Activated CD8-positive, alpha-beta memory T cell treated with anti-CD3 and anti-CD28 coated beads, Interleukin-2, amount 50 U/mL, for 1 hour (primary cell): ENCODE measurements at regions not wholly inside any gene's neighbourhood (a gene's known extent, or its start where the extent isn't known, plus 50 kb on each side); places are given as distances from the start of the nearest gene placed in this dataset.

Source experiments
- DNase-seq: peaks from one replicate; pipeline ENCODE4 v3.0.0-alpha.2; 2020; ENCODE audit errors: extremely low read depth

DNA sequence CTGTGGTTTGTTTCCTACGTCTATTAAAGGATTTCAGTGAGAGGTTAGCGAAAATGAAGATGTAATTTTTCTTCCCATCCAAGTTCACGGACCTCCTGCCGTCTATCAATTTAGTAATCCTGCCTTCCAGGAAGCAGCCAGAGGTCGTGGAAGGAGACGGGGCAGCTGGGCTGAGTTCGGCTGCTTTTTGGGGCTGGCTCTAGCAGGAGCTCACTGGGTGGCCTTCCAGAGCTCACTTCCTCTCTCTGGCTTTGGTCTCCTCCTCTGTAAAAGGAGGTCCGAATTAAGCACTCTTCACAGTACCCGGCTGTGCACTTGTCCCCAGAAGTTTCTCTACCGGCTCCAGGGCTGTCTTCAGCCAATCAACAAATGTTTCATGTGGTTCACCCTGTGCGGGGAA lies 295.4 kb downstream of the BCOR start:
- DNase-seq: no peak

DNA sequence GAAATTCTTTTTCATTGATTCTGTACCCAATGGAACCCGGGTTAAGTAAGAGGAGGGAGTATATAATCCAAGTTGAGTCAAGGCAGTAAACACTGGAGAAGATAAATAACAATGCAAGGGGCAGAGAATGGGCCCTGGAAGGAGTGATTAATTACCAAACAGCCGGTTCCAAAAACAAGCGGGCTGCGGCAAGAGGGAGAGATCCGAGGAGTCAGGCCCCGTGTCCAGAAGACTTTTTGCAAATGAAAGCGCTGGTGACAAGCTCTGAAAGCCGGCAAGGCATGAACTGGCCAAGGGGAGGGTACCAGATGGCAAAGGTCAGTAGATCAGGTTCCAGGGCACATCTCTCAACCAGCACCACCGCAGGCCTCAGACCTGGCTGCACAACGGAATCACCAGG lies 294.9 kb downstream of the BCOR start:
- DNase-seq: no peak

DNA sequence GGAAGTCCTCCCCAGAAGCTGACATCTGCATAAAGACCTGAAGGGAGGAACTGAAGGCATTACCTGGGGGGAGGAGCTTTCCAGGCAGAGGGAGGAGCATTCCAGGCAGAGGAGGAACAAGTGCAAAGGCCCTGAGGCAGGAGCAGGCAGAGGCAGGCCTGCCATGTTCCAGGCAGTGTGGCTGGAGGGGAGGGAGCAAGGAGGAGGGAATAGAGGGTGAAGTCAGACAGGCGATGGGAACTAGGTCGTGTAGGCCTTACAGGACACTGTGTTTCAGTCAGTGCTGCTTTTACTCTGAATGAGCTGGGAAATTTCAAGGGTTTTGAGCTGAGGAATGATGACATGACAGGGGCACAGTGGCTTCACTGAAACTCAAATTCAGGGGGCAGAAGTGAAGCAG lies 292.7 kb downstream of the BCOR start:
- DNase-seq: no peak

DNA sequence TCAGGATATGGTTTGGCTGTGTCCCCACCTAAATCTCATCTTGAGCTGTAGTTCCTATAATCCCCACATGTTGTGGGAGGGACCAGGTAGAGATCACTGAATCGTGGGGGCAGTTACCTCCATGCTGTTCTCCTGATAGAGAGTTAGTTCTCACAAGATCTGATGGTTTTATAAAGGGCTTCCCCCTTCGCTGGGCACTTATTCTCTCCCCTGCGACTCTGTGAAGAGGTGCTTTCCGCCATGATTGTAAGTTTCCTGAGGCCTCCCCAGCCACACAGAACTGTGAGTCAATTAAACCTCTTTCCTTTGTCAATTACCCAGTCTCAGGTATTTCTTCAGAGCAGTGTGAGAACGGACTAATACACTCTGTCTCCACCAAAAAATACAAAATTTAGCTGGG lies 291.9 kb downstream of the BCOR start:
- no peak for DNase-seq

DNA sequence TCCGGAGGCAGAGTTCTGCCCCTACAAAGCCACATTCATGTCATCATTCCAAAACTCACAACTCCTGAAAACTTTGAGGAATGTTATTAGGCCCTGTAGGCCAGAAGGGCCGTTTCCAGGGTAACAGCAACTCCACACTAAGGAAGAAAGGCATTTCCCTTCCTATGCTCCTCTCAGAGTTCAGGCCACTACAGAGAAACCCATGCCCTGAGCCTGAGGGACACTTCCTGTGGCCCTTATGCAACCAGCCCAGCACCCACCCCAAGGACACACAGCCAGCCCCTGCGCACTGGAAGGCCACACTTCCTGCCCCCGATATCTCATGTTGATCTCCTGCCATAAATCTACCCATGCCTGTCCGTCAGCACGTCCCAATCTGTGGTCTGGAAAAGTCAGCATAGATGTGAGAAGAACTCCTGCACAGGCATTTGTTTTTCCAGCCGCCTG lies 289.3 kb downstream of the BCOR start:
- DNase-seq: no peak

DNA sequence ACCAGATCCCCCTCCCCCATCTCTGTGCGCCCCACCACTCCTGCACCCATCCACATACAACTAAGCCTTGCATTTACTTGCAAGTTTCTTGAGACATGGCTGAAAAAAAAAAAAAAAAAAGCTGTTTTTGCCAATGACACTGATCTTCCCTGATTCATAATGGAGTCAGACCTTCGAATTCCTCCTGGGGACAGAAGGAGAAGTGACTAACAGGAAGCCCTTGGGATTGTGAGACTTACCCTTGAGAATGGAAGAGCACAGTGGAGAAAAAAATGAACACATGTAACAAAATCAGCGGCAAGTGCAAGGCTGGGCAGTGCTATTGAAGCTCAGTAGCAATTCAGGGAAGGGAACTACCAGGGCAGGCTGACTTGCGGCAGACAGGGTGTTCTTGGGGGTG lies 288.4 kb downstream of the BCOR start:
- DNase-seq: no peak

DNA sequence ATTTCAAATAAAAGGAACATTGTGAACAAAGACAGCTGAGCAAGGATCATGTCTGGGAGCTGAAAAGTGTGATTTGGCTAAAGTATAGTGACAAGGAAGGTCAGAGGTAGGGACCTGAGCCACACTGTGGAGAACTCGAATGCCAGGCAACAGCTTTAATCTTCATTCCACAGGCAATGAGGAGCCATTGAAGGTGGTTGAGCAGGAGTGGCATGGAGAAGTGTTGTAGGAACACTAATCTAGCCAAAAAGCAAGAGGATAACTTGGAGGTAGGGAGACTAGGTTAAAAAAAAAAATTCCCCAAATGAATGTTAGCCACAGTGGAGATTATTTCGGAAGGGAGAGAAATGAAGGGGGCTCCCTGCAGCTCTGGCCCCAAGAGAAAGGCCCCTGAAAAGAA lies 286.9 kb downstream of the BCOR start:
- DNase-seq: no peak

DNA sequence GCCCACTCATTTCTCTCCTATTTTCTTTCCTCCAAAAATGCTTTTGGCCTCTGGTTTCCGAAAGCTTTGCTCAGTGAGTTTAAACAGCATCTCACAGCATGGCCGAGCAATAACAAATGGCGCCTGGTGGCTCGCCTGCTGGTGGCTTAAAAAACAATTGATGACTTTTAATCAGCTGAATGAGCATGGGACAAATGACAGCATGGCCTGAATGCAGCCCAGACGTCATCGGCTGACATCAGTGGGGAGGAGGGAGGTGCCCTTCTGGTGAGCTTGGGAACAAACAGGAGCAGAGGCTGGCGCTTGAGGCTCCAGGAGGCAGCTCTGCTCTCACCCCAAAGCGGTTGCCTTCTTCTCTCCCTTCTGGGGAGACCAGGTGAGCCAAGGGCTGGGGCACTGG lies 286.4 kb downstream of the BCOR start:
- DNase-seq: no peak

DNA sequence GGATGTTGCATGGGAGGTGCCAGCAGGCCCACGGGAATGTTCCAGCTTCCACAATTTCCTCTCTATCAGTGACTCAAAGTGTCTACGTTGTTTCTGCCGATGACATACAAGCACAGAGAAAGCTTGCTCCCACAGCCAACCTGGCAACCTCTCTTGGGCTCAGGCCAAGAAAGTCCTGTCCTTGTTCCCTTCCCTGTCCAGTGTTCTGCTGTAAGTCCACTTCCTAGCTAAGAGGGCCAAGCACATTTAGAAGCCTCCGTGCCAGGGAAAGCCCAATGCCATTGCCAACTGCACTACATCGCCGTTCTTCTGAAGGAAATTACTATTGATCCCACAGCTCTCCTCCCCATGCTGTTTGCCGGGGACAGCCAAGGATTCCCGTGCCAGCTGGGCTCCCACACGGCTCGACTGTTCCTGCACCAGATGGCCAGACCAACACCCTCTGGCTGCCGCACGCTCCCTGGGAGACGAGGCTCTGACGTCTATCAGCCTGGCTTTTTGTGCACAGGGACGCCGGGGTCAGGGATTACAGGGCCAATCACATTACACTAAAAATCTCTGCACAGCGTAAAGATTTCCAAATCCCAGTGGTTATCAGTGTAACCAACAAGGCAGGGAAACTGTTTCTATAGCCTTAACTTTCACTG lies 284.0 kb downstream of the BCOR start:
- no peak for DNase-seq

DNA sequence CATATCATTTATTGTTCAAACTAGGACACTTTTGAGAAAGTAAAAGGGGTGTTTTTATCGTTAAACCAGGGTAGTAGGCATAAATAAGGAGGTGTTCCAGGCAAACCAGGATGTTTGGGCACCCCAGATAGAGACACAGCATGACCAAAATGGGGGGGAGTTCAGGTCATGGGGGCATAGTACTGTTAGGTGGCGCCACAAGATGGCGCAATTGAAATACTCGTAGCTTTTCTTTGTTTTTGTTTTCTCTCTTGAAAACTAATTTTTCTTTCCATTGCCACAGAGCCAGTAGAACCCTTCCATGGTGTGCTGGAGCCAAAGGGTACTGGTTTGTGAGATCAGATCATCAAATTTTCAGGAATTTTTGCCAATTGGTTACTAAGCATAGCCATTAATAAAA lies 283.4 kb downstream of the BCOR start:
- DNase-seq: peak; percentile 7

DNA sequence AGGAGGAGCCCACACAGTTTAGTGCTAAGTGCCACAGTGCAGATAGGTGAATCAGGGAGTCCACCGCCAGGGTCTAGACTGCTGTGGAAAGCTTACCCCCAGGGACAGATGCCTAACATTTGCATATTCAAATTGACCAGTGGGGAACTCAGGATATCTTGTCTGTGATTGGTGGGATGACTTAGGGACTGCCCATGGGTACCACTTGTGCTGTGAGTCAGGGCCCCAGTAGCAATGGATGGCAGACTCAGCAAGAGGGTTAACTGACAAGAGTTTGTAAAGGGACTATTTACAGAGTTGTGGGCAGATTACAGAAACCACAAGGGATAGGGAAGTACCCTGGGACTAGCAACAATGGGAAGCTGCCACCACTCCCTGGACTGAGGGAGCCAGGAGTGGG lies 282.1 kb downstream of the BCOR start:
- no peak for DNase-seq

DNA sequence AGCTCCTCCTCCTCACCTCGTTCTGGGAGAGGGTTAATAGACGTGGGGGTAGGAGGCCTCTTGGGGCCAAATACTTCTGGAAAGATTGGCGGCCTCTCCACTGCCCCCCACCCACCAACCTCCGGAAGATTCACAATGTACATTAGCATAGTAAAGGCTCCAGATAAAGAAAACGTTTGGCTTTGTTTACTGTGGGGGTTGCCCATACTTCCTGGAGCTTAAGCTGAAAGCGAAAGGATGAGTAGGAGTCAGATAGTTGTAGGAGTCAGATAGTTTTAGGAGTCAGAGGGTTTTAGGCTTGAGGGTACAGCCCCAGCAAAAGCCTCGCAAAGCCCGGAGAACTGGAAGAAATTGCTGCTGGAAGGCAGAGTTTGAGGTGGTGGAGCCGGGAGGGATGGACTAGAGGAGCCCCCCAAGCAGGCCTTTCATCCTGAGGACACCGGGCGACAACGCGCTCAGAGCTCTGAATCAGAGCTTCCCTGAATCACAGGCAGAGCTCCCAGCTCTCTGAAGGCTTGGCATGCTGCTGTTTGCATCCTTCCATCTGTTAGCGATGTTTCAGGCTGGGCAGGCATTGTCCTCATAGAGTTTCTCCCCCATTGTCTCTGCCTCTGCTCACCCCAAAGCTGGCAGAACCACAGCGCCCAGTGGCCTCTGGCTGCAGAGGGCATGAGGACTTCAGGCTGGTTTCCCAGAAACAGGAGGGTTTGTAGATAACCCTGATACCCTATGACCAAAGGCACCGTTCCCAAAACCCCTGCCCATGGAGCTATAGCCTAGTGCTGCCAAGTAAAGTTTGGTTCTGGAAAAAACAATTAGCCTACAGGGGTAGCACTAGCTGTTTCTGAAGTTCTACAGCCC lies 280.7 kb downstream of the BCOR start:
- DNase-seq: no peak

DNA sequence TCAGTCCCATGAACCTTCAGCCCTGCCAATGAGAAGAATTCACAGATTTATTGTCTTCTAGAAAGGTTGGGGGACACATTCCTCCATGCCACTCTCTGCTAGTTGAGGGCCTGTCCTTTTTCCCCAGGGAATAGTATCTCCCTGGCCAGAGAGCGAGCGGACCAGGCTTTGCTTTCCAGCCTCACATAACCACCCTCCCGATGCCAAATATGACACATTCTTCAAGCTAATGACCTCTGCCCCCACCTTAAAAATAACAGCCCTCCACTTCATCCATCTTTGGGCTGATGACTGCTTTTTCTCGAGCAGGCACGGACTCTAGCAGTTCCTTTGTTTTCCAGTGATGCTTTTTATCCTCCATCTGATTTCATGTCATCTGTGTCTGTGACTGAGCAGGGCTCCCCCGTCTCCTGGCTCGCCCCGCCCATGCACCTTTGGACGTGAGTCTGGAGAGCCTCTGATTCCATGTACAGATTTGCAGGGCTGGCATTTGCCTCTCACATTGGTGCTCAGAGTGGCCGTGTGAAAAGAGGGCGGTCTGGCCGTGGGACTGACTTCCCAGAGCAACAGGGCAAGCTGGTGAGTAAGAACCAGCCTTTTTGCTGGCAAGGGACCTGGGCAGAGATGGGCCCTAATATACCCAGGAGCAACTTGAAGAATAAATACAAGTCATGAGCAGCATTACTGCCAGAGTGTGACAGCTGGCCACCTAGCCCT lies 279.8 kb downstream of the BCOR start:
- DNase-seq: no peak

DNA sequence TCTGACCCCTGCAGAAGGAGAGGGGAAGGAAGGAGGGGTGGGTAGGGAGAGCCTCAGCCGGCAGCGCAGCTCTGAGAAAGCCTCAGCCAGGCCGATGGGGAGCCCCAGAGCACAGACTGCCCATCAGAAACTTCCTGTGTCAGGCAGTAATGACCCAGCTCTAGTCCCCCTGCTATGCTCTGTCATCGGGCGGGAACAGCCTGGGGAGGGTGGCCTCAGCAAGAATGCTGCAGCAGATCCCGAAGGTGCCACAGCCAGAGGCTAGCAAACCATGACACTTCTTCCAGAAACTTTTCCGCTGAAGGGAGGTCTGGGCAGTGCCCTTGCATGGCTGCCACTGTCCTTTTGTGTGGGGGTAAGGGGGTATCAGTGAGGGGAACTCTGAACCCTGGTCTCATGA lies 279.0 kb downstream of the BCOR start:
- DNase-seq: no peak

DNA sequence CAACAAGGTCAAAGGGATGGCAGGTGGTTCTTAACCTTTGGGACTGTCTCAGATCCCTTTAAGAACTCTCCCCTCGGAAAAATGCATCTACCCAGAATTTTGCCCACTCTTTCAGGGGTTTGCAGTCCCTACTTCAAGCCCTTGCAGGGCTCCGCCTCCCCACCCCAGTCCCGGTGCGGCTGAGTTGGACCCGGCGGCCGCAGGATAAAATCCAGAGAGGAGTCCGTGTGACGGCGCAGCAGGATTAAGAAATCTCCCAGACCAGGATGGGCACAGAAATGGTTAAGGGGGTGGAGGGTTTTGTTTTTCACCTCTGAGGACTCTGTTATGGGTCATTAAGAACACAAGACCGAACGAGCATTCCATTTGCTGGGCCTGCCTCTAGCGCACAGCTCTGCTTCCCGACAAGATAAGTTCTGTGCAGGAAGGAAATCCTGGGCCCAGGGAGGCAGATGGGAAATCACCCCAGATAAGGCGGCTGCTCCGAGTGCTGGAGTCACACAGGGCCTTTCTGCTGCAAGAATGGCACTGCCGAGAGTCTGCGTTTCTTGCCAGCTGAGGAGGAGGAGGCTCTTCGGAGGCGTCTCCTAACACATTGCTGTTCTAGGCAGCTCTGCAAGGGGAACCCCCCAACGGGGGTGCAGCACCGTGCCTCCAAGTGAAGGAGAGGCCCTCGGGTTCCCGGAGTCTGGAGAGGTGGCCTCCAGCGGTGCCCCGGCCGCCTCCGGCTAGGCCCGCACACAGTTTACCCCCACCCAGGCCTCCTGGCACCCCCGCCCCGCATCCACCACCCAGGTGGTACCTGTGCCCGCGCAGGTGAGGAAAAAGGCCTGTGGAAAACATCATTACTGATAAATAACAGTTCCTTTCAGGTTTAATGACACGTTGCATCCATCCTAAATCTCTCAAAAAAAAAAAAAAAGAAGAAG lies 277.6 kb downstream of the BCOR start:
- no peak for DNase-seq

DNA sequence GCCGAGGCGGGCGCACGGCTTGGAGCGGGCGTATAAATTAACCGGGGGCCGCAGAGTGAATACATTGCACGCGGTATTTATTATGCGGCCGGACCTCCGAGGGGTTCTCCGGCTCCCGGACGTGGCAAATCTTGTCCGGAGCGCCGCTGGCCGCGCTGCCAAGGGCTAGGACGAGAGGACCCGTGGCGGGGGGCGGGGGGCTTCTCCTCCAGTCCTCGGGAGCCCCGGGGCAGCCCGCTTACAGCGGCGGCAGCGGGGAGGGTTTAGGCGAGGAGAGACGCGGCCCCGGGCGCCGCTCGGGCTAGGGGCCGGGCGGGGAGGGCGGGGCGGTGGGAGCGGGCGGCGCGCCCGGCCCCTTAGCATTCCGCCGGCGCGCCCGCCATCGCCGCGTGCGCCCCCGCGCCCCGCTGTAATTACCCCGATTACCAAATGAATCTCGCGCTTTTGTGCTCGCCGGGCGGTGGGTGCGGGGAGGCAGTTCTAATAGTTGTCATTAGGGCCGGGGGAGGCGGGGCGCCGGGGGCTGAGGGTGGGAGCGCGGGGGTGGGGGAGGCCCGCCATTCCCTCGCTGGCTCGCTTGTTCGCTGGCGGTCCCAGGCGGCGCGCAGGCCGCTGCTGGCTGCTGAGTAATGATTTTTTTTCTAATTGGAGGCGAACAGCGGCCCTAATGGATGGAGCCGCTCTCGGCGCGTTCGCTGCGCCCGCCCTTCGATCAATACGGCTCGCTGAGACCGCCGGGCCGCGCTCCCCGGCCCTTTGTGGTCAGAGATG lies 276.6 kb downstream of the BCOR start:
- no peak for DNase-seq

DNA sequence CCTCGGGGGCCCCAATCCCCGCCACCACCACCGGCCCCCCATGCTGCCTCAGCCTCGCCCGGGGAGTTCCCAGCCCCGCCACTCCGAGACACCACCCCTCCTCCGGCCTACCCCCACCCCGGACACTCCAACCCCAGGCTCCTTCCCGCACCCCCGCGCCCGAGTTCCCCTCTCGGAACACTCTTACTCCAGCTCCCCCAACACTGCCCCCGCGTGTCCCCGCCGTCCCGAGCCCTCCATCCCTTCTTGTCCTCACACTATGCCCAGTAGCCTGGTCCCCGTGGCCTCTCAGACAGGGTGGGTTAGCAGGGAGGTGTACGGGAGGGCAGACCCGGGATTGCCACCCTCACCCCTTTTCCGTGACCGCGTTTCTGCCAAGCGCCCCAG lies 276.1 kb downstream of the BCOR start:
- no peak for DNase-seq

DNA sequence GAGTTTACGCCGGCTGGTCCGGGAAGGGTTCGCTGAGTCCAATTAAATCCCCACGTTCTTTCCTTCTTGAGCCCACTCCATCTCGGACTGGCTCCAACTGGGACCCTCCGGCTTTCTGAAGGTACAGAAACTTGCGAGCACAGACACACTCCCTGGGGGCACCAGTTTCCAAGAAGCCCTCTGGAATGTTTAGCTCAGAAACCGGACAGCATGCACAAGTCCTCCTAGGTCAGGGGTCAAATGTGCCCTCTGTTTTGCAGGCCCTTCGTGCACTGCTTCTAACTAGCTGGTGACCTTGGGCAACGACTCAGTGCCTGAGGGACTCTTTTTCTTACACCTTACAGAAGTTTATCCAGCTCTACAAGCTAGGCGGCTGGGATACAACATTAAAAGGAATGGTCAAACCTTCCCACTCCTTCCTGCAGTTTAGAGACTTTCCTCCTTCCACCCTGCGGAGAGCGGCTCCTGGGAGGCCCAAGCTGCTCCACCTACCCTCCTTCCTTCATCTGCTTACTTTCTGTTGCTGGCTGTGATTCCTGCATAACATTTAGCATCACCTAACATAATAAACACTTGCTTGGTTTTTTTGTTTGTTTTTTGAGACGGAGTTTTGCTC lies 275.5 kb downstream of the BCOR start:
- no peak for DNase-seq

DNA sequence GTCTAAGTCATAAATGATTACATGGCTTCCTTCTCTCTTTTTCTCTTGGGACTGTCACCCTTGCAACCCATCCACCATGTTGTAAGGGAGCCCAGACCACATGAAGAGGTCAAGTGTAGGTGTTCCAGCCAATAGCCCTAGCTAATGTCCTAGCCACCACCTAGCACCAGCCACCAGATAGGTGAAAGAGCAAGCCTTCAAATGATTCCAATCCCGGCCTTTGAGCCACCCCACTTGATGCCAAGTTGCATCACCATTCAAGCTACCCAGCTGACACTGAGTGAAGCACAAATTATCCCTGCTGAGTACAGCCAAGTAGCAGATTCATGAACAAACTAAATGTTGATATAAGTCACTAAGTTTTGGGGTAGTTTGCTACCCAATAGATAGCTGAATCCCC lies 274.3 kb downstream of the BCOR start:
- DNase-seq: no peak

DNA sequence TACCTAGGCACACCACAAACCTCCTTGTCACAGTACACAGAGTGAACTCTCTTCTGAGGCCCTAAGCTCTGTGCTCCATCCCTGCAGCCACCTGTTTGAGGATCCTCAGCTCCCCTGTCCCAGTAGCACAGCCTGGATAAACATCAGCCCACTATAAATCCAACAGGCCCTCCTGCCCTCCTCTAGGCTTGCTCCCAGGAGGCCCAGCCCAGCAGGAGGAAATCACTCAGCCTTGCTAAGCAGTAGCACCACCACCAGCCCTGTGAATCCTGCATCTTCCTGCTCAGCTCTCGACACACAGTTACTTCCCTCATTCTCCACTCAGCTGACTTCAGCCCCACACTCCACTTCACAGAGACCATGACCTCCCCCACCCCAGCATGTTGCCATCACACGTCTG lies 273.9 kb downstream of the BCOR start:
- DNase-seq: no peak
